DND-41 (cell line): ENCODE measurements at regions not wholly inside any gene's neighbourhood (a gene's known extent, or its start where the extent isn't known, plus 50 kb on each side); places are given as distances from the start of the nearest gene placed in this dataset.
A peak's percentile ranks its signal among the peaks of the same experiment; 100 is the strongest.

Source experiments
- ATAC-seq: fragments of 200-7000 bp; cut with Tn5 transposase; 3 replicates; pipeline ENCODE4 v1.9.1; 2021; ENCODE audit warnings: low read depth; ENCODE audit not compliant: insufficient read depth
- DNase-seq: peaks from one replicate; pipeline ENCODE4 v3.0.0-alpha.2; 2020
- H2AFZ ChIP-seq: 2 replicates; pipeline ENCODE4 v1.6.0; 2012; ENCODE audit warnings: low read depth, low read length
- H3K27ac ChIP-seq: 2 replicates; pipeline ENCODE4 v1.5.1; 2012; ENCODE audit warnings: low read length, inconsistent platforms
- H3K27me3 ChIP-seq: fragments of 200-600 bp; sonication (generic); 2 replicates; pipeline ENCODE4 v1.6.0; 2012; ENCODE audit warnings: low read length, mild to moderate bottlenecking, inconsistent platforms; ENCODE audit not compliant: insufficient read depth, poor library complexity
- H3K36me3 ChIP-seq: 2 replicates; pipeline ENCODE4 v1.5.1; 2012; ENCODE audit warnings: low read length, inconsistent platforms; ENCODE audit not compliant: insufficient read depth
- H3K4me1 ChIP-seq: 2 replicates; pipeline ENCODE4 v1.5.1; 2012; ENCODE audit warnings: mild to moderate bottlenecking, low read length; ENCODE audit not compliant: insufficient read depth
- H3K4me2 ChIP-seq: 2 replicates; pipeline ENCODE4 v1.6.0; 2012; ENCODE audit warnings: mild to moderate bottlenecking, moderate library complexity, low read length, inconsistent platforms; ENCODE audit not compliant: insufficient read depth
- H3K4me3 ChIP-seq, 2 experiments: fragments of 200-600 bp in 1 of 2; shearing (Covaris generic) in 1 of 2; 2 replicates each; pipeline ENCODE4 v1.5.1; 2012 to 2016; ENCODE audit warnings: inconsistent platforms in 2 of 2, low read length in 2 of 2, mild to moderate bottlenecking in 2 of 2, low read depth in 1 of 2, moderate library complexity in 1 of 2
- H3K79me2 ChIP-seq: 2 replicates; pipeline ENCODE4 v1.6.0; 2012; ENCODE audit warnings: low read length, inconsistent platforms; ENCODE audit not compliant: insufficient read depth
- H3K9ac ChIP-seq: 2 replicates; pipeline ENCODE4 v1.6.0; 2012; ENCODE audit warnings: low read depth, mild to moderate bottlenecking, inconsistent platforms, low read length, moderate library complexity
- H3K9me3 ChIP-seq: 2 replicates; pipeline ENCODE4 v1.5.1; 2012; ENCODE audit warnings: low read length, moderate library complexity, mild to moderate bottlenecking, inconsistent platforms; ENCODE audit not compliant: insufficient read depth, severe bottlenecking
- H4K20me1 ChIP-seq: 2 replicates; pipeline ENCODE4 v1.6.0; 2012; ENCODE audit warnings: low read length; ENCODE audit not compliant: insufficient read depth
- EZH2 ChIP-seq: IDR thresholded peaks from 3 replicates; pipeline ENCODE4 v1.6.1; 2012; ENCODE audit warnings: borderline replicate concordance, low read depth, mild to moderate bottlenecking, moderate library complexity, low read length, inconsistent platforms; ENCODE audit not compliant: severe bottlenecking
- TF ChIP-seq, protein P1 (sequence below): IDR thresholded peaks from 2 replicates; pipeline ENCODE4 v1.5.1; 2012; ENCODE audit warnings: borderline replicate concordance, low read length, moderate library complexity, mild to moderate bottlenecking; ENCODE audit not compliant: poor library complexity, severe bottlenecking; ENCODE audit errors: extremely low read depth

DNA sequence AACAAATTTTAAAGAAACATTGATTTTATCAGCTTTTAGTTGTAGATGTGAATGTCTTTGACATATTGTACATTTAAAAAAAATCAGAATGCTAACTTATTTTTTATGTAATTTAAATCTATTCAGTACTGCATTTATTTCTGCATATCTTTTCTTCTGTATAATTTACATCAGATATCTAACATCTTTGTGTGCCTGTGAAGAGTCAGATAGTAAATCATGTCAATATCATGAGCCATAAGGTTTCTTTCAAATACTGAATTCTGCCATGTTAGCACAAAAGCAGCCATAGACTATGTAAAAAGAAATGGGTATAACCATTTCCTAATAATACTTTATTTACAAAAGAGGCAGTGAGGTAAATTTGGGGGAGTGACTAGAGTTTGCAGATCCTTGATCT is 1829.2 kb downstream of the NCAM2 start:
- Histone ChIP-seq H4K20me1 (no peaks in the 10 kb centered on the region), H3K27ac (no peak overlapping the region), H3K4me1 (no peaks in the 10 kb centered on the region), H2AFZ (no peak overlapping the region), H3K79me2 (no peaks in the 10 kb centered on the region), H3K4me3 (no peak overlapping the region), H3K9me3 (peaks cover 13% of the 10 kb centered on the region), H3K36me3 (no peaks in the 10 kb centered on the region), H3K9ac (no peak overlapping the region), H3K4me2 (no peak overlapping the region), H3K27me3 (no peaks in the 10 kb centered on the region)
- ATAC-seq (no peak), DNase-seq (no peak)
- TF ChIP-seq, protein P1, sequence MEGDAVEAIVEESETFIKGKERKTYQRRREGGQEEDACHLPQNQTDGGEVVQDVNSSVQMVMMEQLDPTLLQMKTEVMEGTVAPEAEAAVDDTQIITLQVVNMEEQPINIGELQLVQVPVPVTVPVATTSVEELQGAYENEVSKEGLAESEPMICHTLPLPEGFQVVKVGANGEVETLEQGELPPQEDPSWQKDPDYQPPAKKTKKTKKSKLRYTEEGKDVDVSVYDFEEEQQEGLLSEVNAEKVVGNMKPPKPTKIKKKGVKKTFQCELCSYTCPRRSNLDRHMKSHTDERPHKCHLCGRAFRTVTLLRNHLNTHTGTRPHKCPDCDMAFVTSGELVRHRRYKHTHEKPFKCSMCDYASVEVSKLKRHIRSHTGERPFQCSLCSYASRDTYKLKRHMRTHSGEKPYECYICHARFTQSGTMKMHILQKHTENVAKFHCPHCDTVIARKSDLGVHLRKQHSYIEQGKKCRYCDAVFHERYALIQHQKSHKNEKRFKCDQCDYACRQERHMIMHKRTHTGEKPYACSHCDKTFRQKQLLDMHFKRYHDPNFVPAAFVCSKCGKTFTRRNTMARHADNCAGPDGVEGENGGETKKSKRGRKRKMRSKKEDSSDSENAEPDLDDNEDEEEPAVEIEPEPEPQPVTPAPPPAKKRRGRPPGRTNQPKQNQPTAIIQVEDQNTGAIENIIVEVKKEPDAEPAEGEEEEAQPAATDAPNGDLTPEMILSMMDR, result no peak

DNA sequence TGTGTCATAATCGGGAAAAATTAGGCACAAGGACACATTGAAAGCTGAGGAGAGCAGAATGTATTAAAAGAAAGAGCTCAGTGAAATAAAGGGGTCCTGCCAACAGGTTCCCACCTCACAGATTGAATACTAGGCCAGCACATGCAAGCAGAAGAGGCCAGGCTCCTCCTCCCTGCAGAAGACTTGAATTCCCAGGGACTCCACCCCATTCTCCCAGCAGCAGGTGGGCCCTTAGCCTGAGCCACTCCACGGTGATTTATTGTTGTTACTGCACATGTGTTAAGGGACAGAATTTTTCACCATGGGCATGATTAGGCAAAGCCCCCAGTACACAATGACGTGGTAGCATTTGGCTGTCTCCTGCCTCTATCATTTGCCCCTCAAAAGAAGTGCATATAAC is 1844.7 kb downstream of the NCAM2 start:
- no peaks in the 10 kb centered on the region for H3K4me1 ChIP-seq
- DNase-seq, result no peak
- H3K36me3 ChIP-seq, result no peaks in the 10 kb centered on the region
- no peak for ATAC-seq
- H3K27me3 ChIP-seq, result no peaks in the 10 kb centered on the region
- H4K20me1 ChIP-seq, result no peaks in the 10 kb centered on the region
- no peaks in the 10 kb centered on the region for H3K9me3 ChIP-seq
- 0 out of 2 replicates have a peak overlapping the region, but pooled peaks have one; percentile 9 for H2AFZ ChIP-seq
- H3K79me2 ChIP-seq, result no peaks in the 10 kb centered on the region
- TF ChIP-seq EZH2, result no peak
- TF ChIP-seq, protein P1, result no peak
- no peak overlapping the region for H3K4me2 ChIP-seq
- no peak overlapping the region for H3K4me3 ChIP-seq
- H3K27ac ChIP-seq, result no peak overlapping the region
- H3K9ac ChIP-seq, result no peak overlapping the region

DNA sequence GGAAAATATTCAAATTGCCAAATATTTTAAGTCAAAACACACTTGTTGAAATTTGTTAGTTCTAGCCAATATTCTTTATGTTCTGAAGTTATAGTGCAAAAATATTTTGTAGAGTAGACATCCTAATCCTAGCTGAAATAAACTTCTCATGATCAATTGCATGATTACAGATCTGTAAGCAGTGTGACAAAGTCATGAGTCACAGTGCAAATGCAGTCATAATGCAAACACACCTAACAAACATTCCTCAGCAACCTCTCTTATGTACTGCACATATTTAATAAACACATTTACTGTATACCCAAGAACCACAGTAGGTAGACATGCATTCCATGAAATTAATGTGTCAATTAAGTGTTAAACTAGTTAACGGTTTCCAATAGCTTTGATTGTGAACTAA is 1857.4 kb downstream of the NCAM2 start:
- no peak for DNase-seq
- no peak overlapping the region for H3K4me2 ChIP-seq

DNA sequence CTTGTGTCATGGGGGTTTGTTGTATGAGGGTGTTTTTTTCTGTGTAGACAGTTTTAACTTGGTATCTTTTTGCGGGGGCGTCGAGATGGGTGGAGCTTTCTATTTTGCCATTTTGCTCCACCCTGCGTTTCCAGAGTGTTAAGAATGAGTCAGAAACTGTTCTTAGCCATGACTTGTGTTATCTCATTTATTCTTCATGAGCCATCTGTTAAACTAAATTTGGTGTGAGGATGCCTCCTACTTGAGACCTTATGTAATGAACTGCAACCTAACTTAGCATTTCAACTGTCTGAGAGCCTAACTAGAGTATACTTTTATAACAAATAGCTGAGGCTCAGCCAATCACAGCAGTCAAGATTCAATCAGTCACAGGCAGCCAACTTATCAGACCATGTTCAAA is 1873.5 kb downstream of the NCAM2 start:
- no peak overlapping the region for H3K4me2 ChIP-seq
- H3K4me3 ChIP-seq, result no peak overlapping the region
- DNase-seq (no peak), ATAC-seq (no peak)
- no peaks in the 10 kb centered on the region for H3K79me2 ChIP-seq
- no peak overlapping the region for H3K27ac ChIP-seq
- no peaks in the 10 kb centered on the region for H3K4me1 ChIP-seq
- H3K9me3 ChIP-seq, result no peaks in the 10 kb centered on the region
- H3K36me3 ChIP-seq, result no peaks in the 10 kb centered on the region
- no peak for TF ChIP-seq EZH2
- TF ChIP-seq, protein P1, result no peak
- H2AFZ ChIP-seq, result no peak overlapping the region
- no peaks in the 10 kb centered on the region for H4K20me1 ChIP-seq
- no peaks in the 10 kb centered on the region for H3K27me3 ChIP-seq
- H3K9ac ChIP-seq, result no peak overlapping the region

More for the DNA sequence above, 1857.4 kb downstream of the NCAM2 start:
- no peaks in the 10 kb centered on the region for H3K9me3 ChIP-seq
- H3K79me2 ChIP-seq, result no peaks in the 10 kb centered on the region
- H3K27ac ChIP-seq, result no peak overlapping the region
- H3K9ac ChIP-seq, result no peak overlapping the region
- TF ChIP-seq EZH2, result no peak
- TF ChIP-seq, protein P1, result no peak
- ATAC-seq, result no peak
- H3K36me3 ChIP-seq, result no peaks in the 10 kb centered on the region
- no peaks in the 10 kb centered on the region for H3K4me1 ChIP-seq
- no peaks in the 10 kb centered on the region for H4K20me1 ChIP-seq
- H3K27me3 ChIP-seq, result no peaks in the 10 kb centered on the region
- no peak overlapping the region for H3K4me3 ChIP-seq
- H2AFZ ChIP-seq, result no peak overlapping the region
